HFF-Myc (cell line): ENCODE measurements at regions not wholly inside any gene's neighbourhood (a gene's known extent, or its start where the extent isn't known, plus 50 kb on each side); places are given as distances from the start of the nearest gene placed in this dataset.

Experiments
- DNase-seq: peaks from one replicate; pipeline ENCODE4 v3.0.0-alpha.2; 2011; ENCODE audit warnings: low read depth; ENCODE audit errors: extremely low read depth
- H3K4me3 ChIP-seq: replicated peaks from 2 replicates; pipeline ENCODE4 v1.5.1; 2011; ENCODE audit warnings: low read depth, mild to moderate bottlenecking, control low read depth, low read length
- CTCF ChIP-seq: IDR thresholded peaks from 2 replicates; pipeline ENCODE4 v1.5.1; 2012; ENCODE audit warnings: mild to moderate bottlenecking, low read depth, low read length, control low read depth; ENCODE audit errors: missing control alignments

DNA sequence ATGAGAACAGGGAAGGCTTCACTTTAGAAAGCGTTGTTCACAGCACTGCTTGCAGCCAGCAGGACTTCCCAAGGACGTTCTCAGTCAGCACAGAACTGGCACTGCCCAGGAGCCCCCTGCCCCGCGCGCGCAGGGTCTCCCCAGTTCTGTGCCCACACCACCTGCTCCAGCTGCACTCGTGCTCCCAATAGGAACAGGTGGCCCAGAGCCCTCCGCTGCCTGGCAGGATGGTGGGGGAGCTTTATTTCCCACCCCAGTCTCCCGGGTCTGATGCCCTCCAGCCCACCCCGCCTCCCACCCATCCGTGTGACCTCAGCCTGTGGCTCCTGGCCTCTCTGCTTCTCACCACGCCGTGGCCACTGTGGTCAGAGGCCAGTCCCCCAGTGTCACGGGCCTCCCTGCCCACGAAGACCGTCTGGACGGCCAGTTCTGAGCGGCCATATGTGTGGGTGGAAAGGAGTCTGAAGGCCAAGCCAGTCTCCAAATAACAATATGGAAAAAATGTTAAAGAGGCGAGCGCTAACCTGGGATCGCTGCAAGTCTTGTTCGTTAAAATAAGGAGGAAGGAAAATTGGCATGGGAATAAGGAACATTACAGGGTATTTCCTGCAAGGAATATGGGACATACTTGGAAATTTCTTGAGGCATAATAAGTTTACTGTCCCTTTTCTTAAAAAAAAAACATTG is 54.6 kb upstream of the PCSK6 start:
- no peak for TF ChIP-seq CTCF
- no peak overlapping the region for H3K4me3 ChIP-seq
- DNase-seq = no peak

DNA sequence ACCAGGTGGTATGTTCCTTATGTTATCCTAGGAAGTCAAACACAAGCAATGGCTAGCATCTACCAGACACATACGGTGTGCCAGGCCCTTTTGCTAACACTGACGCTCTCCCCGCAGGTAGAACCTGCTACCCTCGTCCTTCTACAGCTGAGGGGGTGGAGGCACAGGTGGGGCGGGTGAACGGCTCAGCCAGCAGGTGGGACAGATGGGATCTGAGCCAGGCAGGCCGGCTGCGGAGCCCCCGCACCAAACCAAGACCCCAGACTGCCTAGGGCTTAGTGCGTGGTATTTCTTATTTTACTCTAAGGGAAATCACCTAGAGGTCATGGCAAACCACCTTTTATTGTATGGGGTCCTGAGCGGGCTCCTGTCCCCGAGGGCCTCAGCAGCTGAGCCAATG is 53.9 kb upstream of the PCSK6 start:
- no peak for DNase-seq
- no peak for TF ChIP-seq CTCF
- no peak overlapping the region for H3K4me3 ChIP-seq

DNA sequence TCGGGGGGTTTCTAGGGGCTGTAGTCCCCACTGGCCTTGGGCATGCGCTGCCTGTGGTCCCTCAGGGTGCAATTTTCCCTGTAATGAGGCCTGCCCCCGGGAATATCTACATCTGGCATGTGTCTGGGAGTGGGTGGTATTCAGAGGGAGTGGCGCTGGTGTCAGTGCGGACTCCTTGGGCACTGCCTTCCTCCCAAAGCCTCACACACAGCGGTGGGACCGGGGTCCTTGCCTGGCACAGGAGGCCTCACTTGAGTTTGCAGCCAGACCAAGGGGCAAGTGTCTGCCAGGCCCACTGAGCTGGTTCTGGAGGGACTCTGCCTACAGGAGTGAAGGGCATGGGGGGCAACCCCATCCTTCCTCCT is 53.5 kb upstream of the PCSK6 start:
- H3K4me3 ChIP-seq = no peak overlapping the region
- no peak for TF ChIP-seq CTCF
- DNase-seq = no peak

DNA sequence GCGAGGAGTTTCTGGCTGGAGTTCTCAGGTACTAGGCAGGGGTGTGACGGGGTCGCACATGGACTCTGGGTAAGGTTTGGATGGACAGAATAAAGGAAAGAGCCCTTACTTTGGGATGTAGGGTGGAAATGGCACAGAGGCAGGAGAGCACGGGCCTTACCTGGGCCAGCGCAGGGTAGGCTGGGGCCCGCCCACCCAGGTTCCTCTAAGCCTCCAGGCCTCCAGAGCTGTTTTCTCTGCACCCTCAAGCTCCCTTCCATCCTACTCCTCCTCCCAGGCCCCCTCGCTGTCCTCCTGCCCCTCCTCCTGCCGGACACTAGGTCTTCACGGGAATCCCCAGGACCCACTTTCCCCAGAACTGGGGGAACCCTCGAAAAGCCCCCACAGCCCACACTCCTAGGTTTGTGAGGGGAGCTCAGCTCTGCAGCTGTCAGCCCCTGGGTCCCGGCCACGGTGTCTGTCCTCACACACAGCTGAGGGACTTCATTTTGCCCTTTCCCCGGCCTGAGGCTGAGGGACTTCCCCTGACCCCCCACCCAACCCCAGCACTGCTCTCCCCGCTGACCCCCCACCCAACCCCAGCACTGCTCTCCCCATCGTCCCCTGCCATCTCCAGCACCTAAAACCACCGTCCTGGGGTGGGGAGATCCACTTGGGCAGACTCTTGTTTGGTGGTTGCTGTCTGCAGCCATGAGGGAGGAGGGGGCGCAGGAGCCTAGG is 53.0 kb upstream of the PCSK6 start:
- no peak overlapping the region for H3K4me3 ChIP-seq
- no peak for DNase-seq
- no peak for TF ChIP-seq CTCF

DNA sequence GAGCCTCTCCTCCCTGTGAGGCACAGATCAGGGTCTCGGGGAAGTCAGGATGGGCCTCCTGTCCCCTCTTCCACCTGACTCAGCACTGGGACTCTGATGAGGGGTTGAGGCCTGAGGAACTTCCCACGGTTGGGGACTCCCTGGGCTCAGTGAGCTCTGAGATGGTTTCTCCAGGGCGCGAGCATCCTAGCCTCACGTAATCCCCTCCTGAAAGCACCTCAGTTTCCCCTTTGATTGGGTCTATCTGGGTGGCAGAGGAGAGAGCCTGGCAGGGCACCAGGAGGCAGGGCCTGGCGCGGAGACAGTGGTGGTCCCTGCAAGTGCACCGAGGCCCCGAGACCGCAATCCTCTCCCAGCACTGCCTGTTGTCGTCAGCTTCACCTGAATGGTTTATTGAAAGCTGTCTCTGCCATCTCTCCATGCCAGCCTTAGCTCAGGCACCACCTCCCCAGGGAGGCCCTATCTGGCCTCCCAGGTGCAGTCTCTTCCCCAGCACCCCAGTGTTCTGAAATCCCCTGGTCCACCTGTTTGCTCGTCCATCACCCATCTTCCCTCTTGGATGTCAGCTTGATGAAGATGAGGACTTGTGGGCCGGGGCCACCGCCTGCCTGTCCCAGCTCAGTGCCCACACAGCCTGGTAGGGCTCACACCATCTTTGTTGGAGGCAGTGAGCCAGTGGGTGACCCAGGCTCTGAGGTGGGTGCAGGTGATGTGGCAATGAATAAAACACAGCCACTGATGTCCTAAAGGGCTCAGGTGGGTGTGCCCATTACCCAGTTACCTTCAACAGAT is 52.2 kb upstream of the PCSK6 start:
- no peak for DNase-seq
- TF ChIP-seq CTCF = no peak
- no peak overlapping the region for H3K4me3 ChIP-seq

DNA sequence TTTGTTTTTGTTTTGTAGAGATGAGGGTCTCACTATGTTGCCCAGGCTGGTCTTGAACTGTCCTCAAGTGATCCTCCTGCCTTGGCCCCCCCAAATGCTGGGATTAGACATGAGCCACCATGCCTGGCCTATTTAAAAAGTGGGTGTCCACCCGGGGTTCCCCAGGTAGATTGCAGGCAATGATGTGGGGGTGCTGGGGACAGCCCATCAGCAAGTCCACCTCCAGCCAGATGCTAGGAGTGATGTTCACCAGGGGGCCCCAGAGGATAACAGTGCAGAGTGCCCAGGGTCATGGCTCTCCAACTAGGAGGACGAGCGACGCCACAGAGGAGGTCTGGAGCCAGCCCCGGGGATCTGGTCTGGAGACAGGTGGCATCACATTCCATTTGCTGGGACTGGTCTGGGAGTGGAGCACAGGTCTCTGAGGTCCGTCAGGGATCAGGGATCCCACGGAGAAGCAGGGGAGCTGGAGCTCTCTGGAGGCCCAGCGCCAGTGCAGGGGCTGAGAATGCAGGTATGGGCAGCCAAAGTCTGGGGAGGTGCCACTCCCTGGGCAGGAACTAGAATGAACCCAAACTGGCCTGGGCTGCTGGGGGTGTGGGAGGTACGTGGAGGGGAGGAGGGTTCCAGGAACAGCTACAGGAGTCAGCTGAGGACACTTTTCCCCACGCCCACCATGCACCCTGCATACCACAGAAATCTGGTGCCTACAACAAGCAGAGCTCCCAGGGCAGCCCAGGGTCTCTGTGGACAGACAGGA is 51.2 kb upstream of the PCSK6 start:
- no peak overlapping the region for H3K4me3 ChIP-seq
- no peak for TF ChIP-seq CTCF
- no peak for DNase-seq
